Keratinocyte (primary cell): ENCODE measurements at regions not wholly inside any gene's neighbourhood (a gene's known extent, or its start where the extent isn't known, plus 50 kb on each side); places are given as distances from the start of the nearest gene placed in this dataset.

Experiments used
- DNase-seq: peaks from one replicate; pipeline ENCODE4 v3.0.0-alpha.2; 2011; ENCODE audit warnings: low read depth, missing footprints, low spot score
- FAIRE-seq: peaks from 2 replicates; lab custom pipeline; 2011; peaks lifted over from hg19 to GRCh38; lab: Jason Lieb, UNC
- H2AFZ ChIP-seq: 2 replicates; pipeline ENCODE4 v1.6.0; 2012; ENCODE audit warnings: low read length, control low read depth, inconsistent platforms; ENCODE audit not compliant: control insufficient read depth
- H3K27ac ChIP-seq: 2 replicates; pipeline ENCODE4 v1.5.1; 2011; ENCODE audit warnings: low read length; ENCODE audit not compliant: control insufficient read depth, insufficient read depth
- H3K27me3 ChIP-seq: 3 replicates; pipeline ENCODE4 v1.6.0; 2011; ENCODE audit warnings: low read length; ENCODE audit not compliant: control insufficient read depth, insufficient read depth; ENCODE audit errors: extremely low read depth
- H3K36me3 ChIP-seq, 2 experiments: 2 replicates in 1 of 2; 3 replicates in 1 of 2; pipeline ENCODE4 v1.5.1; 2011; ENCODE audit warnings: low read length in 2 of 2, mild to moderate bottlenecking in 1 of 2; ENCODE audit not compliant: control insufficient read depth in 2 of 2, insufficient read depth in 2 of 2; ENCODE audit errors: extremely low read depth in 1 of 2
- H3K4me1 ChIP-seq: 3 replicates; pipeline ENCODE4 v1.5.1; 2011; ENCODE audit warnings: low read length; ENCODE audit not compliant: control insufficient read depth, insufficient read depth; ENCODE audit errors: extremely low read depth
- H3K4me2 ChIP-seq: 3 replicates; pipeline ENCODE4 v1.6.0; 2011; ENCODE audit warnings: low read depth, low read length; ENCODE audit not compliant: control insufficient read depth, insufficient read depth; ENCODE audit errors: extremely low read depth
- H3K4me3 ChIP-seq, 3 experiments: fragments of 200-600 bp in 1 of 3; sonication (generic) in 1 of 3; 2 replicates in 2 of 3; 3 replicates in 1 of 3; pipeline ENCODE4 v1.5.1; 2011 to 2016; ENCODE audit warnings: low read length in 3 of 3, mild to moderate bottlenecking in 3 of 3, control low read depth in 2 of 3, inconsistent platforms in 1 of 3, low read depth in 1 of 3, mixed read lengths in 1 of 3, mixed run types in 1 of 3, moderate library complexity in 1 of 3; ENCODE audit not compliant: control insufficient read depth in 2 of 3, insufficient read depth in 2 of 3; ENCODE audit errors: extremely low read depth in 1 of 3
- H3K79me2 ChIP-seq: 2 replicates; pipeline ENCODE4 v1.6.0; 2012; ENCODE audit warnings: low read length; ENCODE audit not compliant: control insufficient read depth, insufficient read depth
- H3K9ac ChIP-seq: 3 replicates; pipeline ENCODE4 v1.6.0; 2011; ENCODE audit warnings: low read length; ENCODE audit not compliant: control insufficient read depth, insufficient read depth; ENCODE audit errors: extremely low read depth
- H3K9me1 ChIP-seq: 3 replicates; pipeline ENCODE4 v1.6.0; 2011; ENCODE audit warnings: low read length; ENCODE audit not compliant: control insufficient read depth, insufficient read depth; ENCODE audit errors: extremely low read depth
- H3K9me3 ChIP-seq: 2 replicates; pipeline ENCODE4 v1.5.1; 2012; ENCODE audit warnings: low read depth, low read length; ENCODE audit not compliant: control insufficient read depth
- H4K20me1 ChIP-seq: 3 replicates; pipeline ENCODE4 v1.6.0; 2011; ENCODE audit warnings: low read length; ENCODE audit not compliant: control insufficient read depth, insufficient read depth; ENCODE audit errors: extremely low read depth
- CTCF ChIP-seq, 3 experiments: IDR thresholded peaks in 1 of 3; conservative IDR thresholded peaks in 1 of 3; optimal IDR thresholded peaks in 1 of 3; 2 replicates in 2 of 3; 3 replicates in 1 of 3; pipeline versions ENCODE3 to v1.5.1; 2011; ENCODE audit warnings: low read length in 3 of 3, mild to moderate bottlenecking in 3 of 3, moderate library complexity in 2 of 3, control low read depth in 1 of 3, inconsistent platforms in 1 of 3; ENCODE audit not compliant: insufficient read depth in 2 of 3; ENCODE audit errors: extremely low read depth in 1 of 3
- EZH2 ChIP-seq: IDR thresholded peaks from one replicate; pipeline ENCODE4 v1.6.1; 2012; ENCODE audit warnings: inconsistent platforms, mild to moderate bottlenecking, low read length, moderate library complexity
- dilution Hi-C: fragments of 300-500 bp; cut with MboI; formaldehyde crosslinking; loops from one replicate; pipeline ENCODE4 v1.7.0; 2020; ENCODE audit warnings: low sequenced_read_pairs; ENCODE audit not compliant: extremely low pct_ligation_motif_present

DNA sequence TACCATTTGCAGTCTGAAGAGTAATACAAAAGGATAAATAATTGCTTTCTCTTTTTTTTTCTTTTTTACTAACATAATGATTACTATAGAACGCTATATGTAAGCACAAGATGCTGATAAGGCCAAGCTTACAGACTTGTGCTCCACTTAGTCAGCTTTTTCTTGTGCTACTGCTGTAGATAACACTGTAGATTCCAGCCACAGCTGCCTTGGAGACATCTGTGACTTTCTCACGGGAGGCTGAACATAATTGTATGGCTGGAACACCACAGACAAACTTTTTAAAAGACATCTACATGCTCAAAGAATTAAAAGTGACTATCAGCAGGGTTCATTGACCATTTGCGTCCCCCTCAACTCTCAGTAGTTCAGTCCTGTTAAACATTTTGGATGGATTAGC is 381.7 kb upstream of the AMOT start:
- Histone ChIP-seq H2AFZ (no peak overlapping the region), H3K4me2 (no peak overlapping the region), H4K20me1 (no peaks in the 10 kb centered on the region), H3K36me3 (no peaks in the 10 kb centered on the region), H3K9me1 (no peaks in the 10 kb centered on the region), H3K4me3 (no peak overlapping the region), H3K9me3 (no peaks in the 10 kb centered on the region), H3K27me3 (no peaks in the 10 kb centered on the region), H3K27ac (no peak overlapping the region), H3K9ac (no peak overlapping the region), H3K4me1 (no peaks in the 10 kb centered on the region), H3K79me2 (no peaks in the 10 kb centered on the region)
- DNase-seq (no peak), FAIRE-seq (no peak)
- TF ChIP-seq CTCF (optimal IDR thresholded peaks at IDR 0.05 in 1 of 3, IDR thresholded peaks at IDR 0.05 in 1 of 3, conservative IDR thresholded peaks at IDR 0.05 in 1 of 3; ENCODE audit: extremely low read depth in 1 of 3, insufficient read depth in 2 of 3, low read length in 3 of 3) (no peak), EZH2 (no peak)
- dilution Hi-C loops: no loop called here

- no peaks in the 10 kb centered on the region for H3K4me1 ChIP-seq
- no peak overlapping the region for H3K4me2 ChIP-seq
- no peak overlapping the region for H3K9ac ChIP-seq
- no peak overlapping the region for H3K4me3 ChIP-seq
- no peak for TF ChIP-seq EZH2
- no peak for TF ChIP-seq CTCF (optimal IDR thresholded peaks at IDR 0.05 in 1 of 3, IDR thresholded peaks at IDR 0.05 in 1 of 3, conservative IDR thresholded peaks at IDR 0.05 in 1 of 3; ENCODE audit: extremely low read depth in 1 of 3, insufficient read depth in 2 of 3, low read length in 3 of 3)
- no peak for DNase-seq
- H3K27me3 ChIP-seq: no peaks in the 10 kb centered on the region
- H2AFZ ChIP-seq: no peak overlapping the region
- FAIRE-seq: no peak
- no peaks in the 10 kb centered on the region for H3K9me3 ChIP-seq
- H3K36me3 ChIP-seq: no peaks in the 10 kb centered on the region
- H3K27ac ChIP-seq: no peak overlapping the region
- dilution Hi-C loops: no loop called here
- H3K9me1 ChIP-seq: no peaks in the 10 kb centered on the region
- H4K20me1 ChIP-seq: no peaks in the 10 kb centered on the region
- no peaks in the 10 kb centered on the region for H3K79me2 ChIP-seq
Observed at GRCh38 chrX:113212052-113212451, 371.4 kb upstream of the AMOT start.
